Ovary (tissue), 7 donors: ENCODE measurements at regions not wholly inside any gene's neighbourhood (a gene's known extent, or its start where the extent isn't known, plus 50 kb on each side); places are given as distances from the start of the nearest gene placed in this dataset.

Experiments
- DNase-seq, 5 donors: peaks; one replicate each; pipeline ENCODE4 v3.0.0-alpha.2; 2019 to 2020
- H3K27ac ChIP-seq, 2 donors: fragments of 200-600 bp; one replicate each; pipeline versions ENCODE4 v1.5.1 to v1.8.0; 2019 to 2022
- H3K27me3 ChIP-seq: fragments of 200-600 bp; one replicate; pipeline ENCODE4 v1.8.0; 2022
- H3K36me3 ChIP-seq: fragments of 200-600 bp; sonication (generic); one replicate; pipeline ENCODE4 v1.5.1; 2019
- H3K4me1 ChIP-seq: one replicate; pipeline ENCODE4 v1.8.1; 2013; ENCODE audit warnings: mild to moderate bottlenecking, moderate library complexity; ENCODE audit not compliant: insufficient read depth
- H3K4me3 ChIP-seq: fragments of 200-600 bp; sonication (generic); one replicate; pipeline ENCODE4 v1.5.1; 2017
- H3K9me3 ChIP-seq, 2 donors: fragments of 200-600 bp in 1 of 2; sonication (generic) in 1 of 2; one replicate each; pipeline versions ENCODE4 v1.5.1 to v1.8.1; 2013 to 2019; ENCODE audit warnings: mild to moderate bottlenecking in 1 of 2, moderate library complexity in 1 of 2
- EP300 ChIP-seq: sonication (generic); formaldehyde crosslinking; IDR thresholded peaks from one replicate; pipeline ENCODE4 v1.6.1; 2017; ENCODE audit warnings: antibody characterized with exemption
- POLR2A ChIP-seq: fragments of 450-650 bp; IDR thresholded peaks from one replicate; pipeline ENCODE4 v1.6.1; 2017; ENCODE audit warnings: antibody characterized with exemption, mild to moderate bottlenecking, moderate library complexity
- WGBS, 3 donors: extraction: QIAGEN DNeasy Blood & Tissue Kit in 1 of 3; methylation state at CpG; one replicate each; pipeline versions ENCODE4 v1.1.5 to v1.1.7; 2013 to 2017; 5-methylcytosine and 5-hydroxymethylcytosine counted together
- intact Hi-C, 4 donors: fragments of 100-400 bp; cut with DNase I; formaldehyde crosslinking; loops; one replicate each; pipeline versions ENCODE4 v1.11.0 to v1.15.1; 2022 to 2023
- TF ChIP-seq, protein P1 (sequence below), 3 donors: fragments of 450-650 bp in 2 of 3; fragments of 200-600 bp in 1 of 3; IDR thresholded peaks; one replicate each; pipeline versions ENCODE4 v1.5.1 to v1.8.0; 2016 to 2022; ENCODE audit warnings: antibody characterized with exemption in 3 of 3, mild to moderate bottlenecking in 1 of 3
- donor health status: DM: no; HTN: no; CAD: no; lungs with moderate emphysema.
- donor health status: DM: no; HTN: no; CAD: no.
- donor health status: Bipolar disorder and iron deficiency.
- donor health status: DM: no; HTN: no; CAD: no.
- donor health status: DM: yes; HTN: yes; CAD: no.

DNA sequence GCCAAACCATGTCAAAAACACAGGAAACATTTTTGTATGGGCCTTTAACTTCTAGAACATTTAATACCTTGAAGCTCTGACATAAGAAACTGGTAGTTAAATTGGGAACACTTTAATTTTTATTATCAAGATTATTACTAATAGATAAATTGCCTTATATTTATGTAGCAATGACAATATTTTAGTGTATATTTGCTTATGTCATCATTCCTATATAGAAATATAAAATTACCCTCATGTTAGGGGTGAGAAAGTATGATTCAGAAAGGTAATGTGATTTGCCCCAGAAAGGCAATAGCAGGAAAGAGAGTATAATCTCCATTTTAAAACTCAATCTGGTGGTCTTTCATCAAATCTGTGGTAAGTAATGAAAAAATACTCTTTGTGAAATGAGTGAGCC is 147.4 kb downstream of the IL15 start:
- Histone ChIP-seq H3K27ac (no peak overlapping the region), H3K36me3 (no peaks in the 10 kb centered on the region), H3K4me1 (no peaks in the 10 kb centered on the region), H3K9me3 (no peaks in the 10 kb centered on the region), H3K27me3 (no peaks in the 10 kb centered on the region), H3K4me3 (no peak overlapping the region)
- intact Hi-C loops = no loop called here
- TF ChIP-seq POLR2A = no peak
- TF ChIP-seq, protein P1, sequence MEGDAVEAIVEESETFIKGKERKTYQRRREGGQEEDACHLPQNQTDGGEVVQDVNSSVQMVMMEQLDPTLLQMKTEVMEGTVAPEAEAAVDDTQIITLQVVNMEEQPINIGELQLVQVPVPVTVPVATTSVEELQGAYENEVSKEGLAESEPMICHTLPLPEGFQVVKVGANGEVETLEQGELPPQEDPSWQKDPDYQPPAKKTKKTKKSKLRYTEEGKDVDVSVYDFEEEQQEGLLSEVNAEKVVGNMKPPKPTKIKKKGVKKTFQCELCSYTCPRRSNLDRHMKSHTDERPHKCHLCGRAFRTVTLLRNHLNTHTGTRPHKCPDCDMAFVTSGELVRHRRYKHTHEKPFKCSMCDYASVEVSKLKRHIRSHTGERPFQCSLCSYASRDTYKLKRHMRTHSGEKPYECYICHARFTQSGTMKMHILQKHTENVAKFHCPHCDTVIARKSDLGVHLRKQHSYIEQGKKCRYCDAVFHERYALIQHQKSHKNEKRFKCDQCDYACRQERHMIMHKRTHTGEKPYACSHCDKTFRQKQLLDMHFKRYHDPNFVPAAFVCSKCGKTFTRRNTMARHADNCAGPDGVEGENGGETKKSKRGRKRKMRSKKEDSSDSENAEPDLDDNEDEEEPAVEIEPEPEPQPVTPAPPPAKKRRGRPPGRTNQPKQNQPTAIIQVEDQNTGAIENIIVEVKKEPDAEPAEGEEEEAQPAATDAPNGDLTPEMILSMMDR (IDR thresholded peaks at IDR 0.05) = no peak
- TF ChIP-seq EP300 = no peak
- no peak for DNase-seq

DNA sequence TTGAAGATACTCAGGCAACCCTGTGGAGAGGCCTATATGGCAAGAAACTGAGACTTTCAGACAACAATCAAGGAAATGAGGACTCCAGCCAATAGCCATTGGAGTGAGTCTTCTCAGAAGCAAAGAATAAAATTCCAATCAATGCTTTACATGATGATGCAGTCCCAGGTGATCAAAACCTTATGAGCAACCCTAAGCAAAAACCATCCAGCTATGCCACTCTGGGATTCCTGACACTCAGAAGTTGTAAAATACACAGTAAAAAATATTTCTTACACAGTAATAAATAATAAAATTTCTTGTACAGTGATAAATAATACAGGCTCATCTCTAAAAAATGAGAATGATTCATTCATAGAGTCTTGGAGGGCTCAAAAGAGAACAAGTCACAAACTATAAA is 150.6 kb downstream of the IL15 start:
- Histone ChIP-seq H3K36me3 (no peaks in the 10 kb centered on the region), H3K9me3 (no peaks in the 10 kb centered on the region), H3K4me1 (no peaks in the 10 kb centered on the region), H3K4me3 (no peak overlapping the region), H3K27ac (no peak overlapping the region), H3K27me3 (no peaks in the 10 kb centered on the region)
- TF ChIP-seq, protein P1 (IDR thresholded peaks at IDR 0.05) = no peak
- TF ChIP-seq EP300 = no peak
- TF ChIP-seq POLR2A = no peak
- intact Hi-C loops = no loop called here
- no peak for DNase-seq

DNA sequence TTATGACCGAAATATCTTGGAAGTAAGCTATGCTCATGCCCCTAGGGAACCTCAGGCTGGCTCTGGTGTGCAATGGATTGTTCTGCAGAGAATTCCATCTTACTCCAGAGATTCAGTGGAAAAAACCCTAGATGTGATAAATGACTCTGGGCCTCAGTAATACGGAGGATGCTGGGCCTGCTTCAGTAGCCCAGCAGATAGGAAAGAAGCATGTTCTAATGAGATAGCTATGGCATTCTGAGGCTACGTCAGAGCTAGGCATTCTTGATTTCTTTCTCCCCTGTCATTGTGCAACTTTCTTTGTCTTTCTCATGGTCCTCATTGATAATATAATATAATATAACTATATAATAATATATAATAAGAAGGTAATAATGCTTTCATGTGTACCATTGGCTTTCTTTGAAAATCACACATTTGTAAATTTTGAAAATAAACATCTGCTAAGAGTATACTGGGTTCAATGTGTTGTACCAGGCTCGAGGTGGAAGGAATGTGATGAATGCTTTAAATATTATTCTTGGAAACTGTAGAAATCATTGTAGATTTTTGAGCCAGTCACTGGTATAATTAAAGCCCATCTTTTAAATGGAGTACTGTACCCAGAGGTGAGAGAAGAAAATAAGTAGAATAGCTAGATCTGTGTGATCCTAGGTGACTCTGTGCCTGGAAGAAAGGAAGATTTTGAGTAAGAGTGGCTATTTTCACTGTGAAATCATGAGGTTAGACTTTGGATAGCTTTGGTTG is 152.0 kb downstream of the IL15 start:
- no peak for DNase-seq
- intact Hi-C loops = no loop called here
- no peaks in the 10 kb centered on the region for H3K9me3 ChIP-seq
- H3K4me1 ChIP-seq = no peaks in the 10 kb centered on the region
- no peaks in the 10 kb centered on the region for H3K36me3 ChIP-seq
- no peak overlapping the region for H3K27ac ChIP-seq
- H3K27me3 ChIP-seq = no peaks in the 10 kb centered on the region
- 38 to 46% (median 39%) methylated on average over 4 of the region's 4 CpGs for WGBS, 3 donors
- H3K4me3 ChIP-seq = no peak overlapping the region
- TF ChIP-seq EP300 (no peak), POLR2A (no peak)
- TF ChIP-seq, protein P1 (IDR thresholded peaks at IDR 0.05) = no peak

DNA sequence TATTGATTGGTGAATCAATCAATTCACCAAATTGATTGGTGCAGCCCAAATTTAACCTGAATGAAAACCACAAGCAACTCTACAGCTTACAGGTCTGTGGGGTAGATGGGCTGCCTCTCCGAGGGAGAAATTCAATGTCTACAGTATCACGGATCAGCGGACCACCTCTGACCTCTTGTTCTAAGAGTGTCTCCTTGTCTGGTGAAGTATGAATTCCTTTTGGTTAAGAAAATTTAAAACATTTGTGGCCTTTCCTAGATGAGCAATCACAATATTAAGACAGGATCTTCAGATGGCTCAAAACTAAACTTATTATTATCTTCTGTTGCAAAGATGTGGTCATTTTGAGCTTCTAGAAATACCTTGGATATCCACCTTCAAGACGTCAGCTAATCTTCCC is 153.3 kb downstream of the IL15 start:
- intact Hi-C loops = no loop called here
- H3K27ac ChIP-seq = no peak overlapping the region
- H3K9me3 ChIP-seq = no peaks in the 10 kb centered on the region
- no peaks in the 10 kb centered on the region for H3K4me1 ChIP-seq
- H3K4me3 ChIP-seq = no peak overlapping the region
- WGBS, 3 donors = 84 to 90% (median 86%) methylated on average over 4 of the region's 4 CpGs
- no peaks in the 10 kb centered on the region for H3K36me3 ChIP-seq
- TF ChIP-seq POLR2A (no peak), EP300 (no peak)
- TF ChIP-seq, protein P1 (IDR thresholded peaks at IDR 0.05) = no peak
- no peaks in the 10 kb centered on the region for H3K27me3 ChIP-seq
- no peak for DNase-seq
